GM21825 (cell line): ENCODE measurements at regions not wholly inside any gene's neighbourhood (a gene's known extent, or its start where the extent isn't known, plus 50 kb on each side); places are given as distances from the start of the nearest gene placed in this dataset.
A peak's percentile ranks its signal among the peaks of the same experiment; 100 is the strongest.

Source experiments
- ATAC-seq: cut with Tn5 transposase; IDR thresholded peaks from one replicate; pipeline ENCODE4 v1.9.1; 2021; ENCODE audit warnings: mild to moderate bottlenecking, moderate library complexity; ENCODE audit not compliant: unreplicated experiment

DNA sequence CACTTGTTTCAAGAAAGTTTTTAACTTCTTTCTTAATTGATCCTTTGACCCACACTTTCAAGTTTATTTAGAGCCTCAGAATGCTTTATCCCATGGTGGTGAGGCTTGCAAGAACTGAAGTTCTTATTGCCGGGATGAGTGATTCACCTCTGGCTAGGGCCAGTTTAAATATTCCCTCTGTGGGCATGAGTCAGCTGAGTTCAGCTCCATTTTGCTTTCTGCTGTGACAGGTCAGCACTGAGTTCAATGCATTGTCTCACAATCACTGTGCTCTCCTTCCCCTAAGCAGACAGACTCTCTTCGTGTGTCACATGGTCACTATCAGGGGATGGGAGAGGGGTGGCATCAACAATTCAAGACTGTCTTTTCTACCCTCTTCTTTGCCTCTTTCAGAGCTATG lies 514.6 kb upstream of the FBXO33 start:
- no peak for ATAC-seq

DNA sequence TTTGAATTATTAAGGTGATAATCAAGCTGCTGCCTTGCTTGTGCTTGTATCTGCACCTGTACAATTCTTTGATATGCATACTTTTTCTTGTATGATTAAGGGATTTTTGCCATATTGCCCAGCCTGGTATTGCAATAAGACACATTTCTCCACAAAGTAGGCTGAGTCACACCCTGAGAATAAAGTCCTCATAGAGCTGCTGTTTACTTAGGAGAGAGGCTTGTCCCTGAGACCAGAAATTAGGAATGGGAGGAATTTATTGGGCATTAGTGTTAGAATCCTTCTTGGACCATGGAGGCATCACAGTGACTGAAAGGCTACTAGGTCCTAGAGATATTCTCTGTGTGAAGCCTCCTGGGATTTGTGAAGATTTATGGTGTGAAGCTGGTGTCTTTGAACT lies 506.8 kb upstream of the FBXO33 start:
- ATAC-seq, result no peak

GRCh38 chr14:39912192-39913100 lies 480.2 kb upstream of the FBXO33 start:
- ATAC-seq, result peak; percentile 84

- no peak for ATAC-seq
Measured at GRCh38 chr14:39897657-39898056, 465.4 kb upstream of the FBXO33 start.

DNA sequence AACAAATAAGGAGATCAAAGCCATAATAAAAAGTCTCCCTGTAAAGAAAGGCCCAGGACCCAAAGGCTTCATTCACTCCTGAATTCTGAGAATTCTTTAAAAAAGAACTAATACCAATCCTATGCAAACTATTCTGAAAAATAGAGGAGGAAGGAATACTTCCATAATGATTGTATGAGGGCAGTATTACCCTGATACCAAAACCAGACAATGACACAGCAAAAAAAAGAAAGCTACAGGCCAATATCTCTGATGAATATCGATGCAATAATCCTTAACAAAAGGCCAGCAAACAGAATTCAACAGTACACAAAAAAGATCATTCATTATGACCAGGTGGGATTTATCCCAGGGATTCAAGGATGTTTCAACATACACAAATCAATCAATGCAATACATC lies 457.8 kb upstream of the FBXO33 start:
- no peak for ATAC-seq

- no peak for ATAC-seq
Measured at GRCh38 chr14:39884091-39884490, 451.9 kb upstream of the FBXO33 start.

- no peak for ATAC-seq
Measured at GRCh38 chr14:39880965-39881364, 448.7 kb upstream of the FBXO33 start.

GRCh38 chr14:39880106-39880695 lies 448.0 kb upstream of the FBXO33 start:
- no peak for ATAC-seq

DNA sequence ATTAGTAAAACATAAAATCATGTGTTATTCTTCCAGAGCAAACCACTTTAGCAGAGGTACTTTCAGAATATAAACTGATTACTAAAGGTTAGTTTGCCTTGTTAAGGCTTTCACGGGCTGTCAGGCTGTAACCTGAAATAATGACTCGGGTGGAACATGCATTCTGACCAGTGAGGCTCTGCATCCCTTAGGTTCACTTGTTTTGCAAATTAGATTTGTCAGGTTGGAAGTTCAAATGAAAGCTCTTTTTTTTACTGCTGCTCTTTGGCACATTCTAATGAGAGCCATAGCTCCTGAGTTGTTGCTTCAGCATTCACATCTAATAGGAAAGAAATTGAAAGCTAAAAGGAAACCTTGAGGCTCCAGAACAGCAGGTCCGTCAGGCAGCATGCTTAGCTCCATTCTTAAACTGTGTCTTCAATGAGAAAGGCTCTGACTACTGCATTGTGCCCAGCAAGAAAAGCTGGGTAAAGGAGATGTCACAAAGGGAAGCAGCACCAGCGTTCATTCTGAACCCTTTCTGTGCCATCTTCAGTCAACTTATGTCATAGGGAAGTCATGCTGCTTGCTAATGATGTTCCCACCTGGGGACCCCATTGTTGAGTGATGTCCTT lies 445.5 kb upstream of the FBXO33 start:
- no peak for ATAC-seq

GRCh38 chr14:39876916-39877315 lies 444.7 kb upstream of the FBXO33 start:
- ATAC-seq, result no peak

- no peak for ATAC-seq
Measured at GRCh38 chr14:39875028-39875427, 442.8 kb upstream of the FBXO33 start.

DNA sequence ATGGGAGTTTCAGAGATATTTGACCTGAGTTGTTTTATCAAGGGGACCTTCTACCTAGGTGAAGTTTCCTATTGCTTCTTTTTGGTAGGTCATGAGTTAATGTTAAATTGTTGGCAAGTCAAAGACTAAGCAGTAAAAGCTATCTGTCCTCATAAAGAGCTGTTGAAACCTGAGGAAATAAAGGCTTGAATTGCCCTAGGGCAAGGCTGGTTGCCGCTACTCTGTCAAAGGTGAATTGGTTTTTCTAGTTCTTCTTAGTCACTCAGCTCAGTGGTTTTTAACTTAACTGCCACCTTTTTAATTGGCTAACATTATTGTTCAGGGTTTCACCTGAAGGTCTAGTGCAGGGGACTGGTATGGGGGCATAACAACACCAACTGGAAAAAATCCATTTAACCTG lies 441.6 kb upstream of the FBXO33 start:
- ATAC-seq, result no peak

GRCh38 chr14:39868949-39869348 lies 436.7 kb upstream of the FBXO33 start:
- no peak for ATAC-seq

- no peak for ATAC-seq
Measured at GRCh38 chr14:39868251-39868650, 436.0 kb upstream of the FBXO33 start.

GRCh38 chr14:39863441-39863840 lies 431.2 kb upstream of the FBXO33 start:
- no peak for ATAC-seq

- ATAC-seq, result no peak
Measured at GRCh38 chr14:39861696-39862095, 429.5 kb upstream of the FBXO33 start.

DNA sequence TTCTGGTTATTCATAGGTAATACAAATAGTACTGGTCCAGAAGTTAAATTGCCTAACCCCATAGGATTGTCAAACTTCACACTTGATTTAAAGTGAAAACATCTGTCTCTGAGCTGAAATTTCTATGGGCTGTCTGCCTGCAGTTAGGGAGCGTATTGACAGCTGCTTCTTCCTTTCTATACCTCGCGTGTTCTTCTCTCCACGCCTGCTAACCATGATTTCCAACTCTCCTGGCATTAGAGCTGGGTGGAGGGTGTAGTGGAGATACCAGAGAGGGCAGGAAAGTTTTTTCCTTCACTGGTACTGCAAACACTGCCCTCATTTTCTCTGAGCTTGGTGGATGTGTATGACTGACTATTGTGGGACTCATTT lies 429.0 kb upstream of the FBXO33 start:
- no peak for ATAC-seq

GRCh38 chr14:39860596-39861228 lies 428.5 kb upstream of the FBXO33 start:
- ATAC-seq, result no peak

DNA sequence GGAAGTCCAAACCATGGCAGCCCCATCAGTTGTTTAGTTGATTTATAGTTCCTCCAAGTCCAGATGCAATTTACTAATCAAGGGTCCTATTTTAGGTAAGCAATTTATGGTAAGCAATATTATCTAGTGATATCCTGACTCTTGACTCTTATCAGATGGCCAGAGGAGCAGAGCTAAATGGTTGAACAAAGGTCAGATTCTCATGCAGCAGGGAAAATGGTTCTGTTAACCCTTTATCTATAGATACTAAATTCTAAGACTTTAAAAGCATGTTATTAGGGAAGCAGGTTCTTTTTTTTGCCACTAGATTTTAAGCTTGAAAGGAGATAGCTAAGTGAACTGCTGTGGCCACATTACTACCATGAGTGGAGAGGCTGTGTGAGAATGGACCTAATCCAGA lies 427.1 kb upstream of the FBXO33 start:
- ATAC-seq, result no peak

DNA sequence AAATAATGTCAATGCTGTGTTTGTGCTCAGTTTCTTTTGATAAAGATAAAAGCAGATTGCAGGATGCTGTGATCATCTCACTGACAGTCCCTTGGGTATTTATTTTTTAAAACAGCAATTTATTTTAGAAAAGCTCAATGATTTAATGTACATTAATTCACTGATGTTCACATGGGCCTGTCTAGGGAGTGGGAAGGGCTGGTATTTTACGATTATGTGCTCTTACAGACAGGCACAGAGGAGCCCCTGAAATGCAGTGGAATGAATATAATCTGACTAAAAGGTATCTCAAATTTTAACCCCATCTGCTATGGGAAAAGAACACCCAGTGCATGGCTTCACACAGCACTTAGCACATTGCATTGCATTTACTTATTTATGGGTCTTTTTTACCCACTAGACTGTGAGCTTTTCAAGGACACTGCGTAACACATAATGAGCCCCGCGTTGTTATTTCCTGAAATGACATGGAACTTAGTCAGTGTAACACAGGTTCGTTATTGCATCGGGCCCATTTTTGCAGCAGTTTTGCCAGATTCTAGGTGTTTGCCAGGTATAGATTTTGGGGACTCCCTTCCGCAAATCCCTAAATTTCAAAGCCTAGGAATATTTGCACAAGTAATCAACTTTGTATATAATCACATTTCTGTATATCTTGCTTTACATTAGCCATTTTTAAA lies 425.3 kb upstream of the FBXO33 start:
- no peak for ATAC-seq

GRCh38 chr14:39853441-39853840 lies 421.2 kb upstream of the FBXO33 start:
- no peak for ATAC-seq
